ENCODE measurements at regions not wholly inside any gene's neighbourhood (a gene's known extent, or its start where the extent isn't known, plus 50 kb on each side); places are given as distances from the start of the nearest gene placed in this dataset.

GRCh38 chr4:13248621-13249298 lies 235.4 kb downstream of the RAB28 start:
- DNase-seq (ENCODE audit: low spot score) = peak; percentile 11

- no peak for DNase-seq (ENCODE audit: low spot score)
Observed at GRCh38 chr4:13246107-13246506, 238.0 kb downstream of the RAB28 start.

- no peak for DNase-seq (ENCODE audit: low spot score)
Observed at GRCh38 chr4:13244444-13244843, 239.7 kb downstream of the RAB28 start.

GRCh38 chr4:13243152-13243551 lies 241.0 kb downstream of the RAB28 start:
- no peak for DNase-seq (ENCODE audit: low spot score)

- no peak for DNase-seq (ENCODE audit: low spot score)
Observed at GRCh38 chr4:13240066-13240465, 244.1 kb downstream of the RAB28 start.

GRCh38 chr4:13238936-13239335 lies 245.2 kb downstream of the RAB28 start:
- no peak for DNase-seq (ENCODE audit: low spot score)

GRCh38 chr4:13236485-13236884 lies 247.7 kb downstream of the RAB28 start:
- no peak for DNase-seq (ENCODE audit: low spot score)

- DNase-seq (ENCODE audit: low spot score) = no peak
Observed at GRCh38 chr4:13233755-13234154, 250.4 kb downstream of the RAB28 start.

- no peak for DNase-seq (ENCODE audit: low spot score)
Observed at GRCh38 chr4:13219971-13220370, 264.2 kb downstream of the RAB28 start.

GRCh38 chr4:13218326-13218958 lies 265.7 kb downstream of the RAB28 start:
- DNase-seq (ENCODE audit: low spot score) = no peak

GRCh38 chr4:13215560-13215959 lies 268.6 kb downstream of the RAB28 start:
- no peak for DNase-seq (ENCODE audit: low spot score)

GRCh38 chr4:13212936-13213335 lies 271.2 kb downstream of the RAB28 start:
- DNase-seq (ENCODE audit: low spot score) = no peak

- no peak for DNase-seq (ENCODE audit: low spot score)
Observed at GRCh38 chr4:13209600-13209999, 274.5 kb downstream of the RAB28 start.

GRCh38 chr4:13208558-13209193 lies 275.5 kb downstream of the RAB28 start:
- no peak for DNase-seq (ENCODE audit: low spot score)

GRCh38 chr4:13207226-13207625 lies 276.9 kb downstream of the RAB28 start:
- DNase-seq (ENCODE audit: low spot score) = no peak

GRCh38 chr4:13203101-13203500 lies 281.0 kb downstream of the RAB28 start:
- DNase-seq (ENCODE audit: low spot score) = no peak

- no peak for DNase-seq (ENCODE audit: low spot score)
Observed at GRCh38 chr4:13202701-13203100, 281.4 kb downstream of the RAB28 start.

- no peak for DNase-seq (ENCODE audit: low spot score)
Observed at GRCh38 chr4:13201241-13201640, 282.9 kb downstream of the RAB28 start.

- DNase-seq (ENCODE audit: low spot score) = no peak
Observed at GRCh38 chr4:13196721-13197120, 287.4 kb downstream of the RAB28 start.

GRCh38 chr4:13193662-13194061 lies 290.5 kb downstream of the RAB28 start:
- no peak for DNase-seq (ENCODE audit: low spot score)

- no peak for DNase-seq (ENCODE audit: low spot score)
Observed at GRCh38 chr4:13190093-13190721, 293.9 kb downstream of the RAB28 start.

- DNase-seq (ENCODE audit: low spot score) = no peak
Observed at GRCh38 chr4:13184199-13184598, 299.9 kb downstream of the RAB28 start.

- no peak for DNase-seq (ENCODE audit: low spot score)
Observed at GRCh38 chr4:13182133-13182532, 302.0 kb downstream of the RAB28 start.
